AG04449 (cell line): ENCODE measurements at regions not wholly inside any gene's neighbourhood (a gene's known extent, or its start where the extent isn't known, plus 50 kb on each side); places are given as distances from the start of the nearest gene placed in this dataset.

Experiments used
- CTCF ChIA-PET: fragments of 350-600 bp; formaldehyde crosslinking; extraction: SDS; loops from one replicate; lab custom pipeline; 2021; ENCODE audit warnings: antibody characterized with exemption; lab: Yijun Ruan, JAX
- POLR2A ChIA-PET: fragments of 400-600, 350-600 bp; formaldehyde crosslinking; extraction: SDS; loops from one replicate; lab custom pipeline; 2020; ENCODE audit warnings: antibody characterized with exemption, inconsistent platforms; lab: Yijun Ruan, JAX
- DNase-seq: peaks from one replicate; pipeline ENCODE4 v3.0.0-alpha.2; 2010; ENCODE audit warnings: low read depth, low spot score
- H3K4me3 ChIP-seq: 2 replicates; pipeline ENCODE4 v1.5.1; 2011; ENCODE audit warnings: low read depth, mild to moderate bottlenecking, control low read depth, low read length
- CTCF ChIP-seq: IDR thresholded peaks from one replicate; pipeline ENCODE4 v1.5.1; 2011; ENCODE audit warnings: mild to moderate bottlenecking, moderate library complexity, low read length, control low read depth, inconsistent platforms; ENCODE audit not compliant: insufficient read depth; ENCODE audit errors: missing control alignments

GRCh38 chr6:14426281-14426680, 308.7 kb downstream of the CD83 start:
- no peak overlapping the region for H3K4me3 ChIP-seq
- no peak for DNase-seq
- ChIA-PET POLR2A (no interaction called here), CTCF (no interaction called here)
- TF ChIP-seq CTCF, result no peak

DNA sequence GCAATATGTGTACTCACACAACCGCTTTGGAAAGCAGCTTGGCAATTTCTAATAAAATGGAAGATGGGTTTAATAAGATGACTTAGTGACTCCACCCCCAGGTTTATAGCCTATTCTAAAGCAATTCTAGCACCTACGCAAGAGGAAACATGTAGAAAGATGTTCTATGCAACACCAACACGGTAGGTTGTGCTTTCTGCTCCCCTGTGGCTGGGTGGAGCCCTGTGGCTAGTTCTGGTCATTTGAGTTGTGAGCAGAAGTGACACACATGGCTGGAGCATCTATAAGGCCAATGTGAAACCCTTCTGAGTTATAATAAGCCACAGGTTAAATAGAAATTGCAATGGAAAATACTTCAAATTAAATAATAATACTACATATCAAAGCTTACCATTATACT, 310.7 kb downstream of the CD83 start:
- TF ChIP-seq CTCF, result no peak
- ChIA-PET CTCF (no interaction called here), POLR2A (no interaction called here)
- no peak for DNase-seq
- H3K4me3 ChIP-seq, result no peak overlapping the region

- no peak for DNase-seq
- ChIA-PET POLR2A (no interaction called here), CTCF (no interaction called here)
- TF ChIP-seq CTCF, result no peak
- no peak overlapping the region for H3K4me3 ChIP-seq
These were observed 311.8 kb downstream of the CD83 start for GRCh38 chr6:14429396-14429795.

- CTCF ChIA-PET, result no interaction called here
These were observed 312.6 kb downstream of the CD83 start for GRCh38 chr6:14430218-14430617.

DNA sequence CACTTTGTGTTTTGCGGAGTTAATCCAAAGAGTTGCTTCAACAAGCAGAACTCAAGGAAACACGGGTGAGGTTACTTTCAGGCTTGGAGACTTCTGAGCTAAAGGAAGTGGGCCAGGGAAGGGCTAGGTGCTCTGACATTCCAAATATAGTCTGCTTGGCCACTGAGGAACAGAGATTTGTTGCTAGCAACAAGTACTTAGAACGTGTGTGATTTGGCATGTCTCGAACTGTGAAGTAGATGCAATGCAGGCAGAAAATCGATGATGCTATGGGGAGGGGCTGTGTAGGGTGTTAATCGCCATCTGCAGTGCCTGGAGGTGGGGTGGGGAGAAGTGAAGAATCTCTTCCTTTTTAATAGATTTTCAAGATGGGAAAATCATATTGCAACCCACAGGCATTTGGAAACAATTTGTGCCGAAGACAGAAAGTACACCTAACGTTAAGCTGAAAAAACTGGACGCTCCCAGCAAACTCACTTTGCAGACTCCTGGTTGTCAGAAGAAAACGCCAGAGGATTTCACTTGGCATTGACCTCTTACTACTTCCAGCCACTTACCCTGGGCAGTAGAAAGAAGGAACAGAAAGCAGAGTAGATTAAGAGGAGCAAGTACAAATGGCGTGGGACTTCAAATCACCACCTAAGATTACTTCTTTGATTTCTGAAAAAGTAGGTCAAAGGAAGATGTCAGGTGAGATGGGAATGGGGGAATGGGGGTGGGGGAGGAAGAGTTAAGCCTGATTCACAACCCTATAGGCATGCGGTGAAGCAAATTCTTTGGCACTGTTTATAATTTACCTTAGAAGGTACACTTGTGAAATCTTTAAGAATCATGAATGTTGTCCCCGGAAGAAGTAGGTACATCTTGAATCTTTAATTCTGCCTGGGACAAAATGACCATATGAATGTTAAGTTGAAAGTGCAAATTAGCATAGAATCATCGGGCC, 314.1 kb downstream of the CD83 start:
- ChIA-PET POLR2A (no interaction called here), CTCF (no interaction called here)
- no peak overlapping the region for H3K4me3 ChIP-seq
- no peak for TF ChIP-seq CTCF
- no peak for DNase-seq

More at GRCh38 chr6:14430218-14430617, 312.6 kb downstream of the CD83 start:
- DNase-seq, result no peak
- POLR2A ChIA-PET, result no interaction called here
- no peak overlapping the region for H3K4me3 ChIP-seq
- TF ChIP-seq CTCF, result no peak

DNA sequence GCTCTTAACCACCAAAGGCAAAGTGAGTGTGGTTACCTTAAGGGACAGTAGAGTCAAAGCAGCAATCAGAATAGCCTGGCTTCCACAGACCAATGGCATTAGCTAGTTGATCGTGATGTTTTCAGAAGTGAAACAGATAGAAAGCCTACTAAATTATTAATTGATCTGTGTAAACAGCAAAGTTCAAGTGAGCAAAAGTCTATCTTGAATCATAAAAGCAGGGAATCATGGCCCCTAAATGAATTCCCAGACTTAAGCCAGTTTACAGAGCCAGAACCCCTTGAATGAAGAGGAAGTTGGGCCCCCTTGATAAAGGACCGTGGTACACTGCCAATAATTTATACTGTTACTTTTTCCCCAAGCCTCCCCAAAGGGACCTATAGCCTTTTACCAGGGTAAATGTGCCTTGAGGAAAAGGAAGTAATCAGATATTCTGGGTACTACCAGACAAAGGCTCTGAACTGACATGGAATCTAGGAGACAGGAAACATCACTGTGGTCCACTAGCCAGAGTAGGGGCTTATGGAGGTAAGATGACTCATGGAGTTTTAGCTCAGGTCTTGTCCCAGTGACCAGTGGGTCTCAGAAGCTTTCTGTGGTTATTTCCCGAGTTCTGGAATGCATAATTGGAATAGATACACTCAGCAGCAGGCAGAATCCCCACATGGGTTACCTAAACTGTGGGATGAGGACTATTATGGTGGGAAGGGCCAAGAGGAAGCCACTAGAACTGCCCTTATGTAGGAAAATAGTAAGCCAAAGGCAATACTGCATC, 317.5 kb downstream of the CD83 start:
- H3K4me3 ChIP-seq, result no peak overlapping the region
- POLR2A ChIA-PET, result no interaction called here
- TF ChIP-seq CTCF, result no peak
- CTCF ChIA-PET, result no interaction called here
- DNase-seq, result no peak
